Stimulated activated naive B cell treated with anti-CD40 and anti-IgM and Interleukin-4, amounts not matched to agents 10 μg/mL and 1 μg/mL and 100 μg/mL, for 72 hours (primary cell): ENCODE measurements at regions not wholly inside any gene's neighbourhood (a gene's known extent, or its start where the extent isn't known, plus 50 kb on each side); places are given as distances from the start of the nearest gene placed in this dataset.

Experiments used
- ATAC-seq, 2 donors: fragments of 150-1000 bp; cut with Tn5 transposase; replicated peaks; 2 replicates each; pipeline ENCODE4 v1.10.0; 2021; ENCODE audit warnings: moderate library complexity in 1 of 2
- DNase-seq: peaks from one replicate; pipeline ENCODE4 v3.0.0; 2021
- H3K27ac Mint-ChIP-seq: one replicate; pipeline ENCODE4 v1.8.0; 2022; ENCODE audit warnings: mild to moderate bottlenecking, mixed read lengths
- H3K27me3 Mint-ChIP-seq, 2 donors: one replicate each; pipeline ENCODE4 v1.8.0; 2022; ENCODE audit warnings: mixed read lengths in 2 of 2
- H3K36me3 Mint-ChIP-seq, 2 donors: one replicate each; pipeline ENCODE4 v1.8.0; 2022; ENCODE audit warnings: mixed read lengths in 2 of 2, mild to moderate bottlenecking in 1 of 2
- H3K4me1 Mint-ChIP-seq, 2 donors: one replicate each; pipeline ENCODE4 v1.8.0; 2022; ENCODE audit warnings: mixed read lengths in 2 of 2, mild to moderate bottlenecking in 1 of 2
- H3K4me3 Mint-ChIP-seq, 2 donors: one replicate each; pipeline ENCODE4 v1.8.0; 2022; ENCODE audit warnings: mild to moderate bottlenecking in 2 of 2, mixed read lengths in 2 of 2, moderate library complexity in 1 of 2
- H3K9me3 Mint-ChIP-seq, 2 donors: one replicate each; pipeline ENCODE4 v1.8.0; 2022; ENCODE audit warnings: mixed read lengths in 2 of 2, mild to moderate bottlenecking in 1 of 2

DNA sequence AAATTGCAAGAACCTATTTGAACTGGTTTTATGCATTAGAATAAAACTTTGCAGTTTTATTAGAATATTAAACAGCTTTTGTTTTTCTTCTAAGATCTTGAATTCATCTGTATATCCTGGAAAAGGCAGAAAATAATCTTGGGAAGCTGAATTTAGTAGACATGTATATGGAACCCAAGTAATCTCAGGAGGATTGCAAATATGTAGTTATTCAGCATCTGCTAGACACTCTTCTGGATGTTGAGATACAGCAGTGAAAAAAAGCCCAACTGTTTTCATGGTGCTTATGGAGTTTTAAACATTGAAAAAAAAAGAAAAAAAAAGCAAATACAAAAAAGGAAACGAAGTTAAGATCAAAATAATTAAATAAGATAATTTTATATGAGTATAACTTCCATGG lies 922.2 kb upstream of the SEMA6A start:
- H3K27me3 Mint-ChIP-seq = no peaks in the 10 kb centered on the region
- ATAC-seq (no peak), DNase-seq (no peak)
- H3K36me3 Mint-ChIP-seq = no peaks in the 10 kb centered on the region
- no peak overlapping the region for H3K4me3 Mint-ChIP-seq
- H3K9me3 Mint-ChIP-seq = peaks cover 3 to 5% of the 10 kb centered on the region in 2 donors
- H3K4me1 Mint-ChIP-seq = no peaks in the 10 kb centered on the region
- H3K27ac Mint-ChIP-seq = no peak overlapping the region

DNA sequence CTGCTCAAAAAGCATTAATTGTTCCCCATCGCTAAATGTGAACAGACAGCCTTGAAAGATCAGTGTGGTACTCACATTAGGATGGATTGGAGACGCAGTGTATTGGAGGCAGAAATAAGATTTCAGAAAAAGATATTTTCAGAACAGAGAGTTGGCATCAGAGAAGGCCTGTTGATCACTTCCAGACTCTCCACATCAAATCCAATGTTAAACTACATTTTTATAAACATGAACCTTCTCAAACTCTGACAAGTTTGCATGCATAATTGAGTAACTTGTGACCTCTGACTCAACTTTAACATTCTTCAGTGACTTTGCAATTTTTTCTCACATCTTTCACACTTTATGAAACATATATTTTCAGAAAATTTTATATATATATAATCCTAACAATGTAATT lies 919.6 kb upstream of the SEMA6A start:
- H3K4me3 Mint-ChIP-seq = no peak overlapping the region
- H3K27ac Mint-ChIP-seq = no peak overlapping the region
- ATAC-seq (no peak), DNase-seq (no peak)
- H3K9me3 Mint-ChIP-seq = peaks cover 3 to 5% of the 10 kb centered on the region in 2 donors
- no peaks in the 10 kb centered on the region for H3K27me3 Mint-ChIP-seq
- H3K4me1 Mint-ChIP-seq = no peaks in the 10 kb centered on the region
- H3K36me3 Mint-ChIP-seq = no peaks in the 10 kb centered on the region

DNA sequence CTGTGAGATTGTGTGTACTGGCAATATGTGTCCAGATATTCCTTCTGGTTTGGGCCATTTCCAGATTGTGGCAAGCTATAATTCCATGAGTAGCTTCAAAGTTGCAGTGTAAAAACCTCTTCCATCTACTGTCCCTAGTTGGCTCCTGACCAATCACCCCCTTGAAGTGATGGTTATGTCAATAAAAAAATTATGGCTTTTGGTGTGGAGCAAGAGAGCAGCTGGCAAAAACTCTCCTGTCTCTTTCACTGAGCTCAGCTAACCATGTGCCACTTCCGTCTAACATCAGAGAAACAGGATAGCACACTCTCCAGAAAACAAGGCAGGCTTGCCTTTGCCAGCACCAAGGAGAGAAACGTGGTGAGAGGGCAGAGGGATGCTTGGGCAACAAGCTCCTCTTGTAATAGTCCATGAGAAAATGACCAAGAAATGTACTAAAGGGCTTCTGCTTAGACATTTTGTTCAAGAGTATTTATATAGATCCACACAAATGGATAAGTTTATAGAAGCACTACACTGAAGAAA lies 914.4 kb upstream of the SEMA6A start:
- Mint-ChIP-seq H3K36me3 (no peaks in the 10 kb centered on the region), H3K9me3 (peaks cover 3 to 9% of the 10 kb centered on the region in 2 donors), H3K27me3 (no peaks in the 10 kb centered on the region)

DNA sequence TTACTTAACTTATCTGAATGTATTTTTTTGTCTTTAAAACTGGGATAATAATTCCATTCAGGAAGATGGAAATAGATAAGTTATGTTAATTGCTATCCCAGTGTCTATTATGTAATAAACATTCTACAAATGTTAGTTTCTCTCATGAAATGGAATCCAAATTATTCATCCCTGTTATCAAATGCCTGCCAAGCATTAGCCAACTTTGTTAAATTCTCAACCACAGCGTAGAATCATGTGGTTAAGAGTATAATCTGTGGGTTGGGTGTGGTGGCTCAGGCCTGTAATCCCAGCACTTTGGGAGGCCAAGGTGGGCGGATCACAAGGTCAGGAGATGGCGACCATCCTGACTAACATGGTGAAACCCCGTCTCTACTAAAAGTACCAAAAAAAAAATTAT lies 912.9 kb upstream of the SEMA6A start:
- H3K4me3 Mint-ChIP-seq = no peak overlapping the region
- H3K27me3 Mint-ChIP-seq = no peaks in the 10 kb centered on the region
- no peak for DNase-seq
- no peak for ATAC-seq
- peaks cover 3 to 6% of the 10 kb centered on the region in 2 donors for H3K9me3 Mint-ChIP-seq
- H3K27ac Mint-ChIP-seq = no peak overlapping the region
- no peaks in the 10 kb centered on the region for H3K4me1 Mint-ChIP-seq
- H3K36me3 Mint-ChIP-seq = no peaks in the 10 kb centered on the region

More for the DNA sequence above, 914.4 kb upstream of the SEMA6A start:
- H3K27ac Mint-ChIP-seq = no peak overlapping the region
- ATAC-seq = no peak
- no peaks in the 10 kb centered on the region for H3K4me1 Mint-ChIP-seq
- no peak for DNase-seq
- no peak overlapping the region for H3K4me3 Mint-ChIP-seq

DNA sequence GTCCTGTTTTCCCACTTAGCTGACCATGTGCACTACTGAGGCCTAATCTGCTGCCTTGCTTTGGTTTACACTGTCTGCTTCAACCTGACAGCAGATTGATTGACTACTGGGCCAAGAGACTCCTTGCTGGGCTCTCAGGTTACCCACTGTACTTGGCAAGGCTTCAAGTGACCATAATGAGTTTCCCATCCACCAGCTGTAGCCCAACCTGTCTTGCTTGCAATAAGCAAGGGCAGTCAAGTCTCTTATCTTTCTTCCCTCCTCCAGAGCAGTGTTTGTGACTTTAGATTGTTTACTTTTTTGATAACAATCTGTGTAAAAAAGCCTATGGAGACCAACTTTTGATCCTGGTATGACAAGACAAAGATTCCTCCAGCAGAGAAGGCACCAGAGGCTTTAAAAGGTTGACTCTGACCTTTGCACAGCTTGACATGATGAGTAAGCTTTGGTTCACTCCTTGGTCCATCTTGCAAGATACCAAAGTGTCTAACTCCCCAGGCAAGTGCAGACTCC lies 912.3 kb upstream of the SEMA6A start:
- Mint-ChIP-seq H3K9me3 (peaks cover 2 to 4% of the 10 kb centered on the region in 2 donors), H3K4me1 (no peaks in the 10 kb centered on the region), H3K4me3 (no peak overlapping the region), H3K27me3 (no peaks in the 10 kb centered on the region), H3K27ac (no peak overlapping the region), H3K36me3 (no peaks in the 10 kb centered on the region)
- DNase-seq (no peak), ATAC-seq (no peak)

DNA sequence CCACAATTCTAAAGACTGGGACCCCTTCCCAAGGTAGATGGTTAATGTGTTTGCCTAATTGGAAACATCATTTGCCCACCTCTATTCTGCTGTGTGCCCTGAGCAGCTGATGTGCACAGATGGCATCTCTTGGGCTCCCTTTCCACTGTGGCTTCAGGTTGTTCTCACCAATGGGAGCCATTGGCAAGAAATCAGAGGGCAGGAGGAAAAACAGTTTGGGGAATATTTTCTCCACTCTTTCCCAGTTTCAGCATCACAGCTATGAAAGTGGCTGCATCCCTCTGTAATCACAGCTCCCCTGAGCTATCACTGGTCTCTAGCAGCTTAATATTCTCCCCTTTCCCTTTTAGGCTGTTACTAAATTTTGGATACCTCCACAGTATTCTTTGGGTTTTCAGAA lies 911.6 kb upstream of the SEMA6A start:
- DNase-seq (no peak), ATAC-seq (no peak)
- Mint-ChIP-seq H3K36me3 (no peaks in the 10 kb centered on the region), H3K4me3 (no peak overlapping the region), H3K27ac (no peak overlapping the region), H3K27me3 (no peaks in the 10 kb centered on the region), H3K4me1 (no peaks in the 10 kb centered on the region), H3K9me3 (peaks cover 2 to 4% of the 10 kb centered on the region in 2 donors)

DNA sequence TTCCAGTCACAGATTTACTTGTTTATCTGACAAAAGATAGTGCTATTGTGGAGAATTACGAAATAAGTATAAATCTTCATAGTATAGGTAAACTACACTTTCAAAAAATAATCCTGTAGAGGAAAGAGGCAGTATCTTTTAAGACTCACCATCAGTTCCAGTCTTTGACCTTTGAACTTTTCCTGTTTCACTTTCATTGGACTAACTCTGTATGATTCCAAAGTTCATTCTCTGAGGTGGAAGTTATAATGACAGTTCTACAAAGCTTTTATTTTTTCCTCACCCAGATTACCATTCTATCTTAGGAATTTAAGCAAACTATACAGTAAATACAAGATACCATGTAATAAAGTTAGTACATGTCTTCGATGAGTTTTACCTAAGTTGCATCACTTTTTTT lies 901.3 kb upstream of the SEMA6A start:
- Mint-ChIP-seq H3K27me3 (no peaks in the 10 kb centered on the region), H3K4me3 (no peak overlapping the region)

DNA sequence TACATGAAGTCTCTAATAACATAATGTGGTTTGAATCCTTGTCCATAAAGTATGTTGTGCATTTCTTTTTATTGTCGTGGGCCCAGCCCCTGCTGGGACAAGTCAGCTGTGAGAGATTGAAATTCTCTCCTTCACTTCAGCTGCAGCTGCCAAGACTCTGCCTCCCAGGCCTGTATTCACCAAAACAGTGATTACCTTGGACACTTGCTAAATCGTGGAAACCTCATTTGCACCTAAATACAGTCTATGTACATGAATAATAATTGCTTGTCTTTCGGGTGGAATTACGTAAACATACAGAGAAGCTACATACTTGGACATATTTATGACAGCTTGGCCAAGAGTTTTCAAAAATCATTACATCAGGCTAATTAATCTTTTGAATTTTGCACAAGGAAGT lies 898.5 kb upstream of the SEMA6A start:
- ATAC-seq (no peak), DNase-seq (no peak)
- Mint-ChIP-seq H3K9me3 (peaks cover 0 to 2% of the 10 kb centered on the region in 2 donors), H3K27me3 (no peaks in the 10 kb centered on the region), H3K36me3 (no peaks in the 10 kb centered on the region), H3K27ac (no peak overlapping the region), H3K4me1 (no peaks in the 10 kb centered on the region), H3K4me3 (no peak overlapping the region)

More for the DNA sequence above, 901.3 kb upstream of the SEMA6A start:
- Mint-ChIP-seq H3K4me1 (no peaks in the 10 kb centered on the region), H3K36me3 (no peaks in the 10 kb centered on the region), H3K27ac (no peak overlapping the region), H3K9me3 (peaks cover 0 to 2% of the 10 kb centered on the region in 2 donors)
- no peak for DNase-seq
- ATAC-seq = no peak

DNA sequence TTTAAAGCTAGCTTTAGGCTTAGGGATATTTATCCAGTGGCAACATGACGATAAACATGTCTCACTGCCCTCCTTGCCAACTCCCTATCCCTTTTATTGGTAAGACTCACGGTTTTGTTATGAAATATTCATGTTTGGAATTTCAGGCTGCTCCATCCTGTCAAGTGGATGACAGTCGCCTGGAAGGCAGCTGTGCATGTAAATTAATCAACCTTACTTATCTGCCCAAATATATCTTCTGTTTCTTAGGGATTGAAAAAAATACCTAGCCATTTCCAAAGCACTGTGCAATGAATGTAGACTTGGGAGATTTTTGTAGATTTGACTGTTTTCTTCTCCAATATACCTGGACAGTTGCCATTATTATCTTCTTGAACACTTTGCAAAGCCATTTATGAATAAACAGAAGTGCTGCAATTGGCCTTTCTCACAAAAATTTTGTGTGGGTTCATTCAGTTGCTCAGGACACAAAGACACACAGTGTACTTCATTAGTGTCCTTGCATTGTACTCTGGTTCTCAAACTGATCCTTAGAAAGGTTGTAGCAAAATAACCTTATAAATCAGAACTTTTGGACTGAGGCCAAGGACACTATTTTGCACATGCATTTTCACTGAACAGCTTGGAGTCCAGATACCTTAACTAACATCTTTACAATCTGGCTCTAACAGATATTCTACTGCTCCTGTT lies 889.4 kb upstream of the SEMA6A start:
- H3K27me3 Mint-ChIP-seq = no peaks in the 10 kb centered on the region
- ATAC-seq (no peak), DNase-seq (no peak)
- peaks cover 2 to 5% of the 10 kb centered on the region in 2 donors for H3K4me1 Mint-ChIP-seq
- no peaks in the 10 kb centered on the region for H3K9me3 Mint-ChIP-seq
- H3K36me3 Mint-ChIP-seq = no peaks in the 10 kb centered on the region
- no peak overlapping the region for H3K27ac Mint-ChIP-seq
- H3K4me3 Mint-ChIP-seq = no peak overlapping the region

DNA sequence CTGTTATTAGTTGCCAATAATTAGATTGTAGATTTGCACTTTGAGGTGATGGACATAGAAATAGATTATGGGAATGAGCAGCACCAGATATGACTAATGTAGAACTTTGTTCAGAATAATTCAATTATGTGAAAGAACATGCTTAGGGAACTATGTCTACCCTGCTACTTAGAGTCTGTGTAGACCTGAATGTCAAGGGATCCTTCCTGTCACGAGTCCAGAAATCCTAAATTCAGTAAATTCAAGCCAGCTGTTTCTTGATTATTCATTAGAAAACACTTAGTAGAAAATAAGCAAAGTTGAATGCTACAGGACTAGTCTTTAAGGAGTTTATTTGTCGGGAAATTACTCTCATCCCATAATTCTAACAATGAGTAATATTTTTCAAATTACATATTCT lies 887.3 kb upstream of the SEMA6A start:
- no peaks in the 10 kb centered on the region for H3K27me3 Mint-ChIP-seq
- no peak overlapping the region for H3K27ac Mint-ChIP-seq

DNA sequence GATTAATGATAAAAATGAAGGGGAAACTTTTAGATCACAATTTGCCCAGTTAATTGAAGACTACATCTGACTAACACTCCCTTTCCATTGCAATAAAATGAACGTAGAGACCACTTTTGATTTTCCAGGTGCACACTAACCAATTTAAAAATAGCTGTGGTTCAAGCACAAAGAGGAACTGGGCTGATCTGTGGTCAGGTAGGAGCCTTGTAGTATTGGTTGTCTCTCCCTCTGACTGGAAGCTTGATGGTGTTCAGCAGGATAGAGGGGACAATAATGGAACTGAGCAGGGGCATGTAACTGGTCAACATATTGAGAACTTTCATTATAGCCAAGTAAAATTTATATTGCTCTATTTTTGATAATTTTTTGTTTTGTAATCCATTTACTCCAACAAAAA lies 886.8 kb upstream of the SEMA6A start:
- H3K27ac Mint-ChIP-seq = no peak overlapping the region
- no peaks in the 10 kb centered on the region for H3K27me3 Mint-ChIP-seq

More for the DNA sequence above, 887.3 kb upstream of the SEMA6A start:
- Mint-ChIP-seq H3K9me3 (no peaks in the 10 kb centered on the region), H3K36me3 (no peaks in the 10 kb centered on the region), H3K4me1 (peaks cover 2 to 5% of the 10 kb centered on the region in 2 donors), H3K4me3 (no peak overlapping the region)
- no peak for DNase-seq
- ATAC-seq = no peak

DNA sequence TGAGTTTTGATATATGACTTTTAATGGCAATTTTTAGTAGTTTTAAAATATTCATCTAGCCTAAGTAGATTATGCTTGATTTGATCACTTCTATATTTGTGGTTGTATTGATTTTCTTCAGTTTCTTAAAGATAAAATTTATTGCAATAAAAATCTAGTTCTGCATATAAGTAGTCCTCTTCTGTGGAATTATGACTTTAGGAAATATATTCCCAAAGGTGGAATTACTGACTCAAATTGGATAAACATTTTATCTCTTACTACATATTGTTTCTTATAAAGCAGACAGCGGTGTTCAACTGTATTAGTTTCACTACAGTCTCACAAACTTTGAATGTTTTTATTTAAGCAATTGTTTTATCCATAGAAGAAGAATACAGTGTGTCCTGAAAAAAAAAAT lies 883.0 kb upstream of the SEMA6A start:
- no peaks in the 10 kb centered on the region for H3K36me3 Mint-ChIP-seq
- H3K9me3 Mint-ChIP-seq = no peaks in the 10 kb centered on the region
- peaks cover 7 to 14% of the 10 kb centered on the region in 2 donors for H3K4me1 Mint-ChIP-seq
- no peak for DNase-seq
- peaks cover 8 to 21% of the 10 kb centered on the region in 2 donors for H3K27me3 Mint-ChIP-seq
- ATAC-seq = no peak
- H3K4me3 Mint-ChIP-seq = no peak overlapping the region
- H3K27ac Mint-ChIP-seq = no peak overlapping the region

More for the DNA sequence above, 886.8 kb upstream of the SEMA6A start:
- ATAC-seq = peak; percentile 41 to 64
- Mint-ChIP-seq H3K9me3 (no peaks in the 10 kb centered on the region), H3K4me1 (peaks cover 2 to 5% of the 10 kb centered on the region in 2 donors), H3K4me3 (no peak overlapping the region), H3K36me3 (no peaks in the 10 kb centered on the region)
- no peak for DNase-seq

DNA sequence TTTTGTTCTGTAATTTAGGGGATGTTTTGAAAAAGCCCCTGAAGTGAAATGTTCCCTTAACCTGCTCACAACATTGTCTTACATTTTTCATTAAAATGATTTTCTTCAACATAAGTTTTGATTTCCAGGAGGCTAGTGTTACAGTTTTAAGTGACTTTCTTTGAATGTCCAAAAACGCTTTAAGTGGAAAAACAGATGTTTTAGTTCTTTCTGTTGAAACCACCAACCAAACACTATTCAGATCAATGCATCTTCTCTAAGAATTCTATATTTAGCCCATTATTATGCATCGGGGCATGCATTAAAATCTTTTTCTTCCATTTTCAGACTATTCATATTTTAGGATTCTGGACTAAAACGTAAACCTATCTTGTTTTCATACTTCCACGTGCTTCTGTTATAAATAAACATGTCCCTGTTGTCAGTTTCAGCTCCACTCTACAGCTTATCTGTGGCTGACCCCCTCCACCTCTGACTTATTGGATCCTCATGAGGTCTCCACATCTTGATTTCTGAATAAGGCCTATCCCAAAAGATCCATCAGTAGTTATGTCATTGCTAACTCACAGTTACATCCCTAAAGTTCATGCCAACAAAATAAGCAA lies 882.3 kb upstream of the SEMA6A start:
- no peak overlapping the region for H3K27ac Mint-ChIP-seq
- H3K36me3 Mint-ChIP-seq = no peaks in the 10 kb centered on the region
- H3K27me3 Mint-ChIP-seq = peaks cover 8 to 21% of the 10 kb centered on the region in 2 donors
- no peak overlapping the region for H3K4me3 Mint-ChIP-seq
- DNase-seq (no peak), ATAC-seq (no peak)
- no peaks in the 10 kb centered on the region for H3K9me3 Mint-ChIP-seq
- peaks cover 7 to 14% of the 10 kb centered on the region in 2 donors for H3K4me1 Mint-ChIP-seq

DNA sequence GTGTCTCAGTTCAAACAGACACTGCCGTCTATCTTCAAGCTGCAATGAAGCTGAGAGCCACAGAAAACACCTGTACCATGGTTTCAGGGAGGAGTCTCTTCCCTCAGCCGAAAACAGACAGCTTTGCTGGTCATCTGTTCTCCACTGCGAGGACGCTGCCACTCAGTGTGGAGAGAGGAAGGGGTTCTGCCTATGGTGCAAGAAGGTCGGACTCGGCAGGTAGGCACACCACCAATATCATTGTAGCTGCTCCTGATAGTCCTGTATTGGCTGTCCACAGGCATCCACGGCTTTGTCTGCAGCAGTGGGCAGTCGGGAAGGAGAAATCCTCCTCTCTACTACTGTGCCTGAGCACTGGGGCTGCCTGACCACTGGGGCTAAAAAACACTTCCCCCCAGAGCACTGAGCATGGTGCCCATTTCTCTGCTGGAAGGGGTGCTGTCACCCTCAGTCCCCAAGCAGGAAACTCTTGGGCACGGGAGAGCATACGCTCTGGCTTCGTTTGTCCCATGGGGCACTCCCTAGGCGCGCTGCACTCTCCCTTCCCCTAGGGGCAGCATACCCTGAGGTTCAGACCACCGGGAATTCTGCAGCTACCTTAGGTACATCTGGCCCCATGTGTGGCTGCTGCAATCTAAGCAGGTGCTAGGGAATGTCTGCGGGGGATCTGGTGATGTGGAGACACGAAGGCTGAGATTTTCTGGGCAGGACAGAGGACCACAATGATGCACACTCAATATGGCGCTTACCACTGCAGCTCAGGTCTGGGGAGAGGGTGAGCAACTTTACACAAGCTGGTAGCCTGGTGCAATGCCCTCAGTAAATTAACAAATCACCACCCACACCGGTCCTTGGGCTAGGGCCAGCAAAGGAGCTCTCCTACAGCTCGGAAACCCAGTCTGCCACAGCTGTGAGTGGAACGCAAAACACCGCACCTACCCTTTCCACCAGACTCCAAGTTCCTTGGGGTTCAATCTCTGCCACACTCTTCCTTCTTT lies 880.9 kb upstream of the SEMA6A start:
- ATAC-seq (peak; percentile 39 to 56), DNase-seq (no peak)
- H3K36me3 Mint-ChIP-seq = no peaks in the 10 kb centered on the region
- no peak overlapping the region for H3K27ac Mint-ChIP-seq
- H3K9me3 Mint-ChIP-seq = no peaks in the 10 kb centered on the region
- peak overlapping the region; percentile 70 to 76 for H3K4me3 Mint-ChIP-seq
- peaks cover 8 to 21% of the 10 kb centered on the region in 2 donors for H3K27me3 Mint-ChIP-seq
- H3K4me1 Mint-ChIP-seq = peaks cover 4 to 9% of the 10 kb centered on the region in 2 donors
